ENCODE measurements at regions not wholly inside any gene's neighbourhood (a gene's known extent, or its start where the extent isn't known, plus 50 kb on each side); places are given as distances from the start of the nearest gene placed in this dataset.

DNA sequence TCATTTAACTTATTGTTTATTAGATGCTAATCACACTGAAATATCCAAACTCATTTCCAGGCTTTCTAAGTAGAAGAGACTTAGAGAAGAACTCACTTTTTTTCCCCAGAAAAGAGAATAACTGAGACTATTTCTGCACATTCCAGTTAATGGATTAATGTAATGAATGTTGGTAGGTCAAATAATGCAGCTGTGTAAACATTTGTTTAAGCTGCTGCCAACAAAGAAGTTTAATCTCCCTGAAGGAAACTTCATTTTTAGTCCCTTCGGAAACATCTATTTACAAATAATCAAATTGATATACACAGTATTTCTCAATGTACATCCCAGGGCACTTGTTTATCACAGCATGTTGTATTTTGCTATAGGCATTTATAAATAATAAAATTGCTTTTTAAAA lies 126.9 kb downstream of the KCNS3 start:
- TF ChIP-seq, protein P1, sequence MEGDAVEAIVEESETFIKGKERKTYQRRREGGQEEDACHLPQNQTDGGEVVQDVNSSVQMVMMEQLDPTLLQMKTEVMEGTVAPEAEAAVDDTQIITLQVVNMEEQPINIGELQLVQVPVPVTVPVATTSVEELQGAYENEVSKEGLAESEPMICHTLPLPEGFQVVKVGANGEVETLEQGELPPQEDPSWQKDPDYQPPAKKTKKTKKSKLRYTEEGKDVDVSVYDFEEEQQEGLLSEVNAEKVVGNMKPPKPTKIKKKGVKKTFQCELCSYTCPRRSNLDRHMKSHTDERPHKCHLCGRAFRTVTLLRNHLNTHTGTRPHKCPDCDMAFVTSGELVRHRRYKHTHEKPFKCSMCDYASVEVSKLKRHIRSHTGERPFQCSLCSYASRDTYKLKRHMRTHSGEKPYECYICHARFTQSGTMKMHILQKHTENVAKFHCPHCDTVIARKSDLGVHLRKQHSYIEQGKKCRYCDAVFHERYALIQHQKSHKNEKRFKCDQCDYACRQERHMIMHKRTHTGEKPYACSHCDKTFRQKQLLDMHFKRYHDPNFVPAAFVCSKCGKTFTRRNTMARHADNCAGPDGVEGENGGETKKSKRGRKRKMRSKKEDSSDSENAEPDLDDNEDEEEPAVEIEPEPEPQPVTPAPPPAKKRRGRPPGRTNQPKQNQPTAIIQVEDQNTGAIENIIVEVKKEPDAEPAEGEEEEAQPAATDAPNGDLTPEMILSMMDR (IDR thresholded peaks at IDR 0.05 in 8 of 11, conservative IDR thresholded peaks at IDR 0.05 in 3 of 11): no peak
- no peak for TF ChIP-seq POLR2A (IDR thresholded peaks at IDR 0.05)
- no peak for TF ChIP-seq POLR2AphosphoS5 (IDR thresholded peaks at IDR 0.05)

All from spleen (tissue), 7 donors.